T-cell (primary cell): ENCODE measurements at regions not wholly inside any gene's neighbourhood (a gene's known extent, or its start where the extent isn't known, plus 50 kb on each side); places are given as distances from the start of the nearest gene placed in this dataset.

Experiments used
- ATAC-seq, 4 experiments: fragments of 200-7000 bp in 3 of 4; fragments of 150-1000 bp in 1 of 4; cut with Tn5 transposase; replicated peaks in 1 of 4; 1 replicate in 3 of 4; 2 replicates in 1 of 4; pipeline ENCODE4 v1.10.0; 2021; ENCODE audit warnings: moderate library complexity in 3 of 4, mild to moderate bottlenecking in 2 of 4, moderate number of reproducible peaks in 1 of 4
- CTCF ChIA-PET, 2 donors: fragments of 300-600 bp; sonication (Branson Sonifier 250); formaldehyde crosslinking; loops; one replicate each; lab custom pipeline; 2022; ENCODE audit warnings: antibody characterized with exemption in 2 of 2; lab: Charles Lee
- POLR2A ChIA-PET, 2 donors: fragments of 300-600 bp; sonication (Branson Sonifier 250); formaldehyde crosslinking; loops; one replicate each; lab custom pipeline; 2022; ENCODE audit warnings: antibody characterized with exemption in 2 of 2; lab: Charles Lee
- DNase-seq, 35 experiments: peaks; one replicate each; pipeline versions ENCODE4 v3.0.0 to v3.0.0-alpha.2; 2013 to 2023
- H3K27ac ChIP-seq: one replicate; pipeline ENCODE4 v1.5.1; 2013; ENCODE audit warnings: low read length
- H3K27me3 ChIP-seq, 2 experiments: replicated peaks in 1 of 2; 1 replicate in 1 of 2; 2 replicates in 1 of 2; pipeline versions ENCODE4 v1.6.1 to v1.7.0; 2013; ENCODE audit warnings: low read length in 1 of 2, mixed read lengths in 1 of 2; ENCODE audit not compliant: control insufficient read depth in 2 of 2, insufficient read depth in 2 of 2; ENCODE audit errors: extremely low read depth in 1 of 2
- H3K36me3 ChIP-seq, 2 donors: 1 replicate in 1 of 2; 2 replicates in 1 of 2; pipeline versions ENCODE4 v1.6.1 to v1.7.0; 2013; ENCODE audit warnings: low read length in 1 of 2; ENCODE audit not compliant: control insufficient read depth in 2 of 2, insufficient read depth in 1 of 2; ENCODE audit errors: extremely low read depth in 1 of 2
- H3K4me1 ChIP-seq, 2 experiments: 1 replicate in 1 of 2; 2 replicates in 1 of 2; pipeline versions ENCODE4 v1.6.1 to v1.7.0; 2013; ENCODE audit warnings: low read length in 2 of 2, mixed read lengths in 1 of 2; ENCODE audit not compliant: insufficient read depth in 2 of 2, control insufficient read depth in 1 of 2; ENCODE audit errors: extremely low read depth in 1 of 2
- H3K4me3 ChIP-seq, 2 donors: 1 replicate in 1 of 2; 2 replicates in 1 of 2; pipeline versions ENCODE4 v1.5.1 to v1.7.0; 2013; ENCODE audit warnings: mild to moderate bottlenecking in 2 of 2, low read length in 1 of 2, moderate library complexity in 1 of 2; ENCODE audit not compliant: control insufficient read depth in 1 of 2; ENCODE audit errors: extremely low read depth in 1 of 2
- H3K9me3 ChIP-seq: 2 replicates; pipeline ENCODE4 v1.7.0; 2013
- H3K27ac Mint-ChIP-seq, 2 donors: one replicate each; pipeline ENCODE4 v1.8.0; 2020 to 2021; ENCODE audit warnings: mild to moderate bottlenecking in 2 of 2, mixed read lengths in 2 of 2
- H3K27me3 Mint-ChIP-seq, 2 donors: one replicate each; pipeline ENCODE4 v1.8.0; 2021 to 2022; ENCODE audit warnings: mixed read lengths in 2 of 2
- H3K36me3 Mint-ChIP-seq: one replicate; pipeline ENCODE4 v1.8.0; 2021; ENCODE audit warnings: mixed read lengths
- H3K4me1 Mint-ChIP-seq, 3 donors: one replicate each; pipeline ENCODE4 v1.8.0; 2020 to 2022; ENCODE audit warnings: mixed read lengths in 3 of 3, mild to moderate bottlenecking in 1 of 3
- H3K4me3 Mint-ChIP-seq, 3 donors: one replicate each; pipeline ENCODE4 v1.8.0; 2020 to 2022; ENCODE audit warnings: mild to moderate bottlenecking in 3 of 3, mixed read lengths in 3 of 3, moderate library complexity in 3 of 3
- H3K9me3 Mint-ChIP-seq, 3 donors: one replicate each; pipeline ENCODE4 v1.8.0; 2020 to 2022; ENCODE audit warnings: mixed read lengths in 3 of 3
- WGBS: methylation state at CpG from one replicate; pipeline ENCODE4 v1.1.5; 2013; ENCODE audit warnings: missing lambda C conversion rate; ENCODE audit not compliant: insufficient coverage; 5-methylcytosine and 5-hydroxymethylcytosine counted together

- no peaks in the 10 kb centered on the region for H3K4me1 ChIP-seq
- DNase-seq (no peak), ATAC-seq (no peak)
- H3K4me1 Mint-ChIP-seq = no peaks in the 10 kb centered on the region
- ChIA-PET POLR2A (no interaction called here), CTCF (no interaction called here)
- H3K36me3 ChIP-seq = no peaks in the 10 kb centered on the region
- H3K27me3 Mint-ChIP-seq = peaks cover 2 to 8% of the 10 kb centered on the region in 2 donors
- no peak overlapping the region for H3K4me3 Mint-ChIP-seq
- WGBS = 61% methylated on average over 4 of the region's 7 CpGs
- H3K27ac Mint-ChIP-seq = no peak overlapping the region
- H3K9me3 Mint-ChIP-seq = no peaks in the 10 kb centered on the region
- H3K4me3 ChIP-seq = no peak overlapping the region
- H3K9me3 ChIP-seq = no peaks in the 10 kb centered on the region
- H3K27ac ChIP-seq = no peak overlapping the region
- no peaks in the 10 kb centered on the region for H3K36me3 Mint-ChIP-seq
- peaks cover 0 to 22% of the 10 kb centered on the region in 2 experiments for H3K27me3 ChIP-seq
Measured at GRCh38 chr22:27680636-27681035, 120.9 kb downstream of the MN1 start.

- WGBS = 83% methylated on average over 1 of the region's 3 CpGs
- Mint-ChIP-seq H3K4me3 (no peak overlapping the region), H3K27me3 (peaks cover 0 to 8% of the 10 kb centered on the region in 2 donors), H3K36me3 (no peaks in the 10 kb centered on the region), H3K9me3 (no peaks in the 10 kb centered on the region), H3K4me1 (no peaks in the 10 kb centered on the region), H3K27ac (no peak overlapping the region)
- Histone ChIP-seq H3K4me3 (no peak overlapping the region), H3K4me1 (no peaks in the 10 kb centered on the region), H3K9me3 (no peaks in the 10 kb centered on the region), H3K36me3 (no peaks in the 10 kb centered on the region), H3K27me3 (peaks cover 0 to 23% of the 10 kb centered on the region in 2 experiments), H3K27ac (no peak overlapping the region)
- ChIA-PET CTCF (no interaction called here), POLR2A (no interaction called here)
- ATAC-seq (no peak), DNase-seq (no peak)
Measured at GRCh38 chr22:27681037-27681436, 120.5 kb downstream of the MN1 start.

GRCh38 chr22:27682437-27682836 is 119.1 kb downstream of the MN1 start:
- CTCF ChIA-PET = no interaction called here
- Histone ChIP-seq H3K4me1 (no peaks in the 10 kb centered on the region), H3K36me3 (no peaks in the 10 kb centered on the region), H3K27me3 (peaks cover 0 to 22% of the 10 kb centered on the region in 2 experiments), H3K9me3 (no peaks in the 10 kb centered on the region), H3K4me3 (no peak overlapping the region), H3K27ac (no peak overlapping the region)
- POLR2A ChIA-PET = no interaction called here
- ATAC-seq (no peak), DNase-seq (no peak)
- Mint-ChIP-seq H3K4me1 (no peaks in the 10 kb centered on the region), H3K27ac (no peak overlapping the region), H3K27me3 (peaks cover 0 to 8% of the 10 kb centered on the region in 2 donors), H3K9me3 (no peaks in the 10 kb centered on the region), H3K36me3 (no peaks in the 10 kb centered on the region), H3K4me3 (no peak overlapping the region)
- WGBS = 68% methylated on average over 5 of the region's 9 CpGs

GRCh38 chr22:27684901-27685300 is 116.7 kb downstream of the MN1 start:
- DNase-seq (no peak), ATAC-seq (no peak)
- Mint-ChIP-seq H3K9me3 (peaks cover 0 to 6% (median 2%) of the 10 kb centered on the region in 3 donors), H3K4me1 (no peaks in the 10 kb centered on the region), H3K27me3 (peaks cover 0 to 2% of the 10 kb centered on the region in 2 donors), H3K4me3 (no peak overlapping the region), H3K27ac (no peak overlapping the region), H3K36me3 (no peaks in the 10 kb centered on the region)
- H3K27me3 ChIP-seq = peaks cover 0 to 18% of the 10 kb centered on the region in 2 experiments
- 72% methylated on average over 4 of the region's 9 CpGs for WGBS
- no peaks in the 10 kb centered on the region for H3K4me1 ChIP-seq
- H3K27ac ChIP-seq = no peak overlapping the region
- H3K4me3 ChIP-seq = no peak overlapping the region
- H3K9me3 ChIP-seq = no peaks in the 10 kb centered on the region
- CTCF ChIA-PET = no interaction called here
- H3K36me3 ChIP-seq = no peaks in the 10 kb centered on the region
- POLR2A ChIA-PET = no interaction called here

GRCh38 chr22:27685515-27685914 is 116.0 kb downstream of the MN1 start:
- Mint-ChIP-seq H3K4me3 (no peak overlapping the region), H3K4me1 (no peaks in the 10 kb centered on the region), H3K27me3 (peaks cover 0 to 4% of the 10 kb centered on the region in 2 donors), H3K9me3 (peaks cover 0 to 6% (median 2%) of the 10 kb centered on the region in 3 donors), H3K36me3 (no peaks in the 10 kb centered on the region), H3K27ac (no peak overlapping the region)
- DNase-seq (no peak), ATAC-seq (no peak)
- CTCF ChIA-PET = no interaction called here
- POLR2A ChIA-PET = no interaction called here
- 89% methylated on average over 5 of the region's 5 CpGs for WGBS
- Histone ChIP-seq H3K4me3 (no peak overlapping the region), H3K36me3 (no peaks in the 10 kb centered on the region), H3K27ac (no peak overlapping the region), H3K4me1 (no peaks in the 10 kb centered on the region), H3K27me3 (peaks cover 0 to 18% of the 10 kb centered on the region in 2 experiments), H3K9me3 (no peaks in the 10 kb centered on the region)

GRCh38 chr22:27685970-27686369 is 115.6 kb downstream of the MN1 start:
- no peak for DNase-seq
- H3K4me3 Mint-ChIP-seq = no peak overlapping the region
- H3K36me3 ChIP-seq = no peaks in the 10 kb centered on the region
- H3K4me1 Mint-ChIP-seq = no peaks in the 10 kb centered on the region
- peaks cover 0 to 13% of the 10 kb centered on the region in 2 experiments for H3K27me3 ChIP-seq
- peaks cover 0 to 6% (median 2%) of the 10 kb centered on the region in 3 donors for H3K9me3 Mint-ChIP-seq
- no peaks in the 10 kb centered on the region for H3K9me3 ChIP-seq
- no peaks in the 10 kb centered on the region for H3K36me3 Mint-ChIP-seq
- ATAC-seq = no peak
- H3K4me1 ChIP-seq = no peaks in the 10 kb centered on the region
- peaks cover 0 to 4% of the 10 kb centered on the region in 2 donors for H3K27me3 Mint-ChIP-seq
- H3K27ac Mint-ChIP-seq = no peak overlapping the region
- POLR2A ChIA-PET = no interaction called here
- no peak overlapping the region for H3K4me3 ChIP-seq
- CTCF ChIA-PET = no interaction called here
- no peak overlapping the region for H3K27ac ChIP-seq
- WGBS = 50% methylated on average over 1 of the region's 1 CpG

- H3K27ac ChIP-seq = no peak overlapping the region
Measured at GRCh38 chr22:27686534-27686933, 115.0 kb downstream of the MN1 start.

More at GRCh38 chr22:27686534-27686933, 115.0 kb downstream of the MN1 start:
- 77% methylated on average over 10 of the region's 10 CpGs for WGBS
- Mint-ChIP-seq H3K27ac (no peak overlapping the region), H3K4me1 (no peaks in the 10 kb centered on the region), H3K36me3 (no peaks in the 10 kb centered on the region), H3K9me3 (peaks cover 0 to 6% (median 2%) of the 10 kb centered on the region in 3 donors), H3K4me3 (no peak overlapping the region), H3K27me3 (peaks cover 0 to 4% of the 10 kb centered on the region in 2 donors)
- ChIA-PET CTCF (no interaction called here), POLR2A (no interaction called here)
- Histone ChIP-seq H3K9me3 (no peaks in the 10 kb centered on the region), H3K27me3 (peaks cover 0 to 12% of the 10 kb centered on the region in 2 experiments), H3K4me1 (no peaks in the 10 kb centered on the region), H3K36me3 (no peaks in the 10 kb centered on the region), H3K4me3 (no peak overlapping the region)
- DNase-seq (no peak), ATAC-seq (no peak)
